ENCODE measurements at regions not wholly inside any gene's neighbourhood (a gene's known extent, or its start where the extent isn't known, plus 50 kb on each side); places are given as distances from the start of the nearest gene placed in this dataset.

GRCh38 chr7:142337054-142338001, 79.5 kb upstream of the PRSS58 start:
- DNase-seq (ENCODE audit: insufficient read length) (no peak), FAIRE-seq (no peak)
- no peak for TF ChIP-seq TAF1 (IDR thresholded peaks at IDR 0.05; ENCODE audit: borderline replicate concordance, low read depth, low read length)
- no peak for TF ChIP-seq POLR2AphosphoS5 (IDR thresholded peaks at IDR 0.05; ENCODE audit: low read depth, low read length)

GRCh38 chr7:142334806-142335205, 76.9 kb upstream of the PRSS58 start:
- no peak for TF ChIP-seq TAF1 (IDR thresholded peaks at IDR 0.05; ENCODE audit: borderline replicate concordance, low read depth, low read length)
- no peak for TF ChIP-seq POLR2A (IDR thresholded peaks at IDR 0.05; ENCODE audit: low read depth, low read length)
- TF ChIP-seq POLR2AphosphoS5 (IDR thresholded peaks at IDR 0.05; ENCODE audit: low read depth, low read length): no peak
- DNase-seq (ENCODE audit: insufficient read length): no peak
- no peak for FAIRE-seq

GRCh38 chr7:142334236-142334635, 76.4 kb upstream of the PRSS58 start:
- TF ChIP-seq POLR2AphosphoS5 (IDR thresholded peaks at IDR 0.05; ENCODE audit: low read depth, low read length) (no peak), TAF1 (IDR thresholded peaks at IDR 0.05; ENCODE audit: borderline replicate concordance, low read depth, low read length) (no peak), POLR2A (IDR thresholded peaks at IDR 0.05; ENCODE audit: low read depth, low read length) (no peak)
- DNase-seq (ENCODE audit: insufficient read length) (no peak), FAIRE-seq (no peak)

- no peak for FAIRE-seq
- TF ChIP-seq TAF1 (IDR thresholded peaks at IDR 0.05; ENCODE audit: borderline replicate concordance, low read depth, low read length): no peak
- DNase-seq (ENCODE audit: insufficient read length): no peak
Measured at GRCh38 chr7:142332421-142332820, 74.6 kb upstream of the PRSS58 start.

GRCh38 chr7:142331941-142332340, 74.1 kb upstream of the PRSS58 start:
- DNase-seq (ENCODE audit: insufficient read length) (no peak), FAIRE-seq (no peak)
- TF ChIP-seq POLR2A (IDR thresholded peaks at IDR 0.05; ENCODE audit: low read depth, low read length): no peak

GRCh38 chr7:142329062-142329790, 71.4 kb upstream of the PRSS58 start:
- FAIRE-seq (no peak), DNase-seq (ENCODE audit: insufficient read length) (no peak)
- TF ChIP-seq POLR2AphosphoS5 (IDR thresholded peaks at IDR 0.05; ENCODE audit: low read depth, low read length) (no peak), TAF1 (IDR thresholded peaks at IDR 0.05; ENCODE audit: borderline replicate concordance, low read depth, low read length) (no peak), POLR2A (IDR thresholded peaks at IDR 0.05; ENCODE audit: low read depth, low read length) (no peak)

- no peak for DNase-seq (ENCODE audit: insufficient read length)
- FAIRE-seq: no peak
- no peak for TF ChIP-seq POLR2AphosphoS5 (IDR thresholded peaks at IDR 0.05; ENCODE audit: low read depth, low read length)
- no peak for TF ChIP-seq TAF1 (IDR thresholded peaks at IDR 0.05; ENCODE audit: borderline replicate concordance, low read depth, low read length)
- no peak for TF ChIP-seq POLR2A (IDR thresholded peaks at IDR 0.05; ENCODE audit: low read depth, low read length)
Measured at GRCh38 chr7:142328551-142328950, 70.7 kb upstream of the PRSS58 start.

GRCh38 chr7:142327628-142328405, 70.0 kb upstream of the PRSS58 start:
- TF ChIP-seq TAF1 (IDR thresholded peaks at IDR 0.05; ENCODE audit: borderline replicate concordance, low read depth, low read length) (no peak), POLR2A (IDR thresholded peaks at IDR 0.05; ENCODE audit: low read depth, low read length) (no peak), POLR2AphosphoS5 (IDR thresholded peaks at IDR 0.05; ENCODE audit: low read depth, low read length) (no peak)
- DNase-seq (ENCODE audit: insufficient read length): no peak
- FAIRE-seq: no peak

- no peak for DNase-seq (ENCODE audit: insufficient read length)
- FAIRE-seq: no peak
- TF ChIP-seq POLR2A (IDR thresholded peaks at IDR 0.05; ENCODE audit: low read depth, low read length): no peak
- TF ChIP-seq POLR2AphosphoS5 (IDR thresholded peaks at IDR 0.05; ENCODE audit: low read depth, low read length): no peak
- no peak for TF ChIP-seq TAF1 (IDR thresholded peaks at IDR 0.05; ENCODE audit: borderline replicate concordance, low read depth, low read length)
Measured at GRCh38 chr7:142323706-142324105, 65.8 kb upstream of the PRSS58 start.

- no peak for FAIRE-seq
- no peak for TF ChIP-seq POLR2AphosphoS5 (IDR thresholded peaks at IDR 0.05; ENCODE audit: low read depth, low read length)
- TF ChIP-seq POLR2A (IDR thresholded peaks at IDR 0.05; ENCODE audit: low read depth, low read length): no peak
- TF ChIP-seq TAF1 (IDR thresholded peaks at IDR 0.05; ENCODE audit: borderline replicate concordance, low read depth, low read length): no peak
- no peak for DNase-seq (ENCODE audit: insufficient read length)
Measured at GRCh38 chr7:142321391-142321790, 63.5 kb upstream of the PRSS58 start.

GRCh38 chr7:142320883-142321282, 63.0 kb upstream of the PRSS58 start:
- FAIRE-seq (no peak), DNase-seq (ENCODE audit: insufficient read length) (no peak)
- TF ChIP-seq POLR2A (IDR thresholded peaks at IDR 0.05; ENCODE audit: low read depth, low read length): no peak
- no peak for TF ChIP-seq POLR2AphosphoS5 (IDR thresholded peaks at IDR 0.05; ENCODE audit: low read depth, low read length)

Data from GM12892 (cell line).